Stimulated activated CD8-positive, alpha-beta memory T cell treated with anti-CD3 and anti-CD28 coated beads, Interleukin-7, amount 100 ng/mL, for 48 hours (primary cell): ENCODE measurements at regions not wholly inside any gene's neighbourhood (a gene's known extent, or its start where the extent isn't known, plus 50 kb on each side); places are given as distances from the start of the nearest gene placed in this dataset.
"Not testable (repeated sequence)": the region's sequence is repeated elsewhere in the genome, so short reads cannot be mapped to it uniquely, and the experiment has no call there.

ENCODE experiments used
- DNase-seq, 2 donors: peaks; one replicate each; pipeline ENCODE4 v3.0.0-alpha.2; 2020; ENCODE audit warnings: low read depth in 1 of 2; ENCODE audit errors: extremely low read depth in 1 of 2

DNA sequence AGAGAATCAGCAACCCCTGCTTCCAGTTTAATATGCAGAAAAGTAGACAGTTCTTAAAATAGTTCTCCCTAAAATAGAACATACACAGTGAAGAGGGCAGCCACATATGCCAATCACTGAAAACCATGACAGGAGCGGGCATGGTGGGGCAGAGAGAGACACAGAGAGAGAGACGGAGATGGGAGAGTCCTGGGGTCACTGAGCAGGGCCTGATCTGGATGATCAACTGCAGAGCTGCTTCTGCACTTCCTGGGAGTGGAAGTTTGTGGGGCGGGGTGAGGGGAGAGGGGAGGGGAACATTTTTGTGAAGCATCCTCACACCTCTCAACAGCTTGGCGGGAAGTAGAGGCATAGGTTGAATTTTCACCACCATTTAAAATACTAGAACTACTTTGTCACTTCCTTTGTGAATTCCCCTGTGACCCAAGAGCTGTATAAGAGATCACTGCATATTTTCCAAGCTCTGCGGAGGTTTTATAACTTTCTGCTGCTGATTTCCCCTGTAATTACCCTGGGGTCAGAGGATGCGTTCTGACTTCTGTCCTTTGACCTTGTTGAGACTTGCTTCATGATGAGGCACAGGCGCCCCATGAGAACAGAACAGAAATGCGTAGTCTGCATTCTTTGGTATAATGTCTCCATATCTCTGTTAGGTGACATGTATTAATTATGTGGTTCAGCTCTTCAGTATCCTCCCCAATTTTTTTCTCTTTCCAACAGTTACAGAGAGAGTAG, 419.4 kb downstream of the BRD1 start:
- no peak for DNase-seq

DNA sequence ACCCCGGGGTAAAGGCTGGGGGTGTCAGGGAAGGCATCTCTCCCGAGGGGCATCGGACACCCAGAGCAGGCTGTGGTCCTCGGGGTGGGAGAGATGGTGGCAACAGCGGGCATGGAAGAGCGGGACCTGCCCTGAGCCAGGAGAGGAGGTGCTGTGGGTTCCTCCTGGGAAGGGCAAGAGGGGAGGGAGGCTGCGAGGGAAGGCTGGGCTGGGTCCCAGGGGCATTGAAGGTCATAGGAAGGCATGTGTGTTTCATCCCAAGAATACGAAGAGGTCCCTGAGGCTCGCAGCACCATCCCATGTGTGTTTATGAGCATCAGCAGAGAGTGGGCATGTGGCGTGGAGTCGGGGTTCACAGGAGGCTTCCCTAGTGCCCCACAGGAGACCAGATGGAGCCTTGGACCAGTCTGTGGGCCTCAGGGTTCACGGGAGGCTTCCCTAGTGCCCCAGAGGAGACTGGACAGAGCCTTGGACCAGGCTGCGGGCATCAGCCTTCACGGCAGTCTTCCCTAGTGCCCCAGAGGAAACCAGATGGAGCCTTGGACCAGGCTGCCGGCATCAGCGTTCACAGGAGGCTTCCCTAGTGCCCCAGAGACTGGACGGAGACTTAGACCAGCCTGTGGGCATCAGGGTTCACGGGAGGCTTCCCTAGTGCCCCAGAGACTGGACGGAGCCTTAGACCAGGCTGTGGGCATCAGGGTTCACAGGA, 420.6 kb downstream of the BRD1 start:
- no peak for DNase-seq

- DNase-seq: no peak
Observed at GRCh38 chr22:49406047-49406650, 421.5 kb downstream of the BRD1 start.

- DNase-seq: no peak
Observed at GRCh38 chr22:49405590-49405989, 422.1 kb downstream of the BRD1 start.

DNA sequence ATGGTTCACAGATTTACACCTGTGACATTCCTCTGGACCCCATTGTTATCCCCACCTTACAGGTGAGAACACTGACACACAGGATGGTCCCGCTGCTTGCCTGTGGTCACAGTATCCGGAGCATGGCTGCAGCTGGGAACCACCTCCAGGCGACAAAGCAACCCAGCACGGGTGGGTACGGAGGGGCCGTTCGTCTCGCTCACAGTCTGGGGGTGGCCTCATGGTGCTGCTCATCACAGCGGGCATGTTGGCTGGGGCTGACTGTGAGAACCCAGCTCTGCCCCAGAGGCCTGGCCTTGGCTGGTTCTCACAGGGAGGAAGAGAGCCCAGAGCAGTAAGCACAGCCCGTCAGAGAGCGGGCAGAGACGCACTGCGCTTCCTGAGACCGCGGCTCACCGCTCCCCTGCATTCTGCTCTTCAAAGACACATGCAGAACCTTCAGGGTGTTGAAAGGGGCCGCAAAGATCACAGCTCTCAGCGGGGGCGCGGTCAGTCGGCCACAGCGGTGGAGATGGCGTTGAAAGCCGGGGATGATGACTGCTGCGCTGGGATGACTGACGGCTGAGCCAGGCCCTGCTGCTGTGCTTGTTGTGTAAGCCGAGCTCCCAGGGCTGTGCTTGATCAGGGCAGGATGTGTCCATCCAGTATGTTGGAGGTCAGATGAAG, 423.0 kb downstream of the BRD1 start:
- DNase-seq: no peak

DNA sequence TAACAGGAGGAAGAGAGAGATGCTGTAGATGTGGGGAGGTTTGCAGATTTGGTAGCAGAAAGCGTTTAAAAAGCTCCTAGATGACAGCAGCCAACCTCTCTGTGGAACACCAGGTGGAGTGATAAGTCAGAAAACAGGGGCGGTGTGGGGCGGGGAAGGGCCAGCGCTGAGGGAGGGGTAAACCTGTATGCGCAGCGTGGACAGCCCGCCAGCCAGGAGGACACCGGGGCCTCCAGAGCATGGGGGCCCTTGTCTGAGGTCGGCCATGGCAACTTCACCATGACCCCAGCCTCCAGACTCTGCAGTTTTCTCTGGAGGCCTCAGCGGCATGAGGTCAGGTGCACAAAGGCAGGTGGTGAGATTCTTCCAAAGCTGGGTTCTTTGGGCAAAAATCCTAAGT, 423.7 kb downstream of the BRD1 start:
- no peak for DNase-seq

GRCh38 chr22:49403102-49403501, 424.6 kb downstream of the BRD1 start:
- DNase-seq: no peak

- no peak for DNase-seq
Observed at GRCh38 chr22:49402169-49402568, 425.5 kb downstream of the BRD1 start.

- DNase-seq: no peak
Observed at GRCh38 chr22:49400941-49401598, 426.6 kb downstream of the BRD1 start.

- no peak for DNase-seq
Observed at GRCh38 chr22:49400136-49400940, 427.3 kb downstream of the BRD1 start.

GRCh38 chr22:49398646-49399045, 429.0 kb downstream of the BRD1 start:
- no peak for DNase-seq

GRCh38 chr22:49398115-49398514, 429.6 kb downstream of the BRD1 start:
- DNase-seq: no peak

DNA sequence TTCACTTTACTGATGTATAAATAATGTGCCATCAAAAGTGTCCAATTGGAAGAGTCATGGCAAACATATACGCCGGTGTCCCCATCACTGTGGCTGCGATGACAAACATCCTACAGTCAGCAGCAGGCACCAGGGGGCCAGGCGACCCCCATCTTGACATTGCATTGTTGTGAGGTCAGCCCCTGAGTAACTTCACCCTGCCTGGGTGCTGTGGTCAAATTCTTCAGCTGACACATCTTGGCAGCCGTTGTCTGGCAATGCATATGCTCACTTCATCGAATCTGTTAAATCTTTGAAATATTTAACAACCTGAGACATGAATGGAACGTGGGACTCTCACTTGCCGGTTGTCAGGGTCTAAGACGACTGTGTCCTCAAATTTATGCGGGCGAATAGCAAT, 430.9 kb downstream of the BRD1 start:
- no peak for DNase-seq

GRCh38 chr22:49395617-49396016, 432.1 kb downstream of the BRD1 start:
- DNase-seq: no peak

- DNase-seq: not testable (repeated sequence)
Observed at GRCh38 chr22:49395062-49395461, 432.6 kb downstream of the BRD1 start.

GRCh38 chr22:49394116-49394785, 433.4 kb downstream of the BRD1 start:
- no peak for DNase-seq

GRCh38 chr22:49393526-49393925, 434.1 kb downstream of the BRD1 start:
- no peak for DNase-seq

- DNase-seq: no peak
Observed at GRCh38 chr22:49392841-49393510, 434.7 kb downstream of the BRD1 start.

GRCh38 chr22:49392247-49392646, 435.4 kb downstream of the BRD1 start:
- no peak for DNase-seq
